ENCODE measurements at regions not wholly inside any gene's neighbourhood (a gene's known extent, or its start where the extent isn't known, plus 50 kb on each side); places are given as distances from the start of the nearest gene placed in this dataset.

DNA sequence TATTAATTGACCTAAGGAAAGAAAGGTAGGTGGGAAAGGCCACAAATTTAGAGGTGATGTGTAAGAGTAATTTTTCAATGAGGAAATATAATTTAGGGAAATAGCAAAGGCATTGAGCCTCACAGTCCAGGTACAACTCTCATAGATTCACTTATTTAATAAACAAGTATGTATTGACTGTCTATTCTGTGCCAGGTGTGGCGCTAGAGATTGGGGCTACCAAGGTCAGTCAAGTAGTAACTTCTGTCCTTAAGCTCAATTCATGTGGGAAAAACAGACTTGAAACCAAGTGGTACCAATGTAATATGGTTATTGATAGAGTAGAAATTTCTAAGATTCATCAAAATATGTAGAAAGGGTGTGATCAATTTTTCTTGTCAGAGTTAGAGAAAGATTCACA, 257.5 kb downstream of the C4orf33 start:
- Histone ChIP-seq H3K4me1 (ENCODE audit: control insufficient read depth, insufficient read depth, low read length) (no peaks in the 10 kb centered on the region), H2BK120ac (ENCODE audit: low read depth, low read length) (no peak overlapping the region), H3K9me1 (ENCODE audit: insufficient read depth, low read length) (no peaks in the 10 kb centered on the region), H3K9ac (ENCODE audit: low read depth, low read length) (no peak overlapping the region), H3K23ac (ENCODE audit: low read depth, low read length) (no peak overlapping the region), H2AK5ac (ENCODE audit: low read depth, low read length) (no peak overlapping the region), H2BK5ac (ENCODE audit: low read depth, low read length, poor library complexity, severe bottlenecking) (no peak overlapping the region), H3K4ac (ENCODE audit: low read depth, low read length) (no peak overlapping the region), H3K56ac (ENCODE audit: extremely low read depth, insufficient read depth, low read length) (no peak overlapping the region), H3K18ac (ENCODE audit: low read depth, low read length) (no peak overlapping the region), H3K4me3 (ENCODE audit: insufficient read depth, low read depth, low read length) (no peak overlapping the region), H4K8ac (ENCODE audit: low read depth in 2 of 2, low read length in 2 of 2) (no peak overlapping the region), H4K5ac (ENCODE audit: low read depth, low read length) (no peak overlapping the region), H3K36me3 (ENCODE audit: control insufficient read depth, insufficient read depth, low read length) (no peaks in the 10 kb centered on the region), H3K14ac (replicated peaks; ENCODE audit: low read depth, low read length) (no peak overlapping the region), H4K91ac (ENCODE audit: insufficient read depth, low read depth, low read length) (no peak overlapping the region), H3K4me2 (ENCODE audit: low read depth, low read length) (no peak overlapping the region), H3K27me3 (ENCODE audit: control insufficient read depth, insufficient read depth, low read length) (peaks cover 5% of the 10 kb centered on the region; the same call in 1 of the 2 replicates), H4K20me1 (ENCODE audit: insufficient read depth, low read length) (no peaks in the 10 kb centered on the region), H2AFZ (replicated peaks; ENCODE audit: low read length, poor library complexity) (no peak overlapping the region), H3K27ac (ENCODE audit: insufficient read depth, low read length) (no peak overlapping the region), H3K79me1 (ENCODE audit: low read depth in 1 of 2, low read length in 2 of 2) (no peaks in the 10 kb centered on the region), H3K9me3 (ENCODE audit: control insufficient read depth, insufficient read depth, low read length) (no peaks in the 10 kb centered on the region), H2BK20ac (ENCODE audit: low read depth, low read length) (no peak overlapping the region), H2BK15ac (ENCODE audit: low read depth, low read length) (no peak overlapping the region), H2AK9ac (replicated peaks; ENCODE audit: low read depth, low read length, poor library complexity) (no peak overlapping the region)
- no peak for DNase-seq
- BruUV-seq (replicated peaks): no TSS peak
- in situ Hi-C loops (cut with MboI; ENCODE audit: low sequenced_read_pairs) (no loop called here), dilution Hi-C loops (cut with HindIII; ENCODE audit: low sequenced_read_pairs, unreplicated experiment) (no loop called here), intact Hi-C loops (cut with micrococcal nuclease) (no loop called here)
- ChIA-PET CTCF (interaction anchor here (1.6 kb wide), 1 partner anchor 9 kb away, joined by 5 read pairs; no protein-coding TSS in a partner anchor), POLR2A (ENCODE audit: unreplicated experiment) (no interaction called here)
- no peak for ATAC-seq (ENCODE audit: low read depth)
- WGBS, 2 experiments (ENCODE audit: extremely low coverage in 2 of 2, insufficient read length in 1 of 2): no CpG with 5 or more reads among the region's 1 CpG
- TF ChIP-seq POLR2A (IDR thresholded peaks at IDR 0.05; ENCODE audit: low read depth, low read length): no peak
- no peak for TF ChIP-seq MXI1 (IDR thresholded peaks at IDR 0.05; ENCODE audit: borderline replicate concordance, low read depth, low read length)
- TF ChIP-seq RCOR1 (IDR thresholded peaks at IDR 0.05; ENCODE audit: insufficient replicate concordance, low read length): no peak
- TF ChIP-seq, protein P1, sequence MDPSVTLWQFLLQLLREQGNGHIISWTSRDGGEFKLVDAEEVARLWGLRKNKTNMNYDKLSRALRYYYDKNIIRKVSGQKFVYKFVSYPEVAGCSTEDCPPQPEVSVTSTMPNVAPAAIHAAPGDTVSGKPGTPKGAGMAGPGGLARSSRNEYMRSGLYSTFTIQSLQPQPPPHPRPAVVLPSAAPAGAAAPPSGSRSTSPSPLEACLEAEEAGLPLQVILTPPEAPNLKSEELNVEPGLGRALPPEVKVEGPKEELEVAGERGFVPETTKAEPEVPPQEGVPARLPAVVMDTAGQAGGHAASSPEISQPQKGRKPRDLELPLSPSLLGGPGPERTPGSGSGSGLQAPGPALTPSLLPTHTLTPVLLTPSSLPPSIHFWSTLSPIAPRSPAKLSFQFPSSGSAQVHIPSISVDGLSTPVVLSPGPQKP (IDR thresholded peaks at IDR 0.05; ENCODE audit: borderline replicate concordance, low read depth, low read length): no peak
- no peak for TF ChIP-seq MAFK (IDR thresholded peaks at IDR 0.05; ENCODE audit: low read depth, low read length)
- TF ChIP-seq RAD21 (IDR thresholded peaks at IDR 0.05; ENCODE audit: low read length): no peak
- TF ChIP-seq CHD1 (IDR thresholded peaks at IDR 0.05; ENCODE audit: low read depth, low read length): no peak
- TF ChIP-seq CEBPB (IDR thresholded peaks at IDR 0.05; ENCODE audit: low read depth, low read length): no peak
- TF ChIP-seq NFE2L2 (IDR thresholded peaks at IDR 0.05; ENCODE audit: low read depth, low read length): no peak
- TF ChIP-seq FOS (IDR thresholded peaks at IDR 0.05; ENCODE audit: low read depth, low read length): no peak
- TF ChIP-seq, protein P2, sequence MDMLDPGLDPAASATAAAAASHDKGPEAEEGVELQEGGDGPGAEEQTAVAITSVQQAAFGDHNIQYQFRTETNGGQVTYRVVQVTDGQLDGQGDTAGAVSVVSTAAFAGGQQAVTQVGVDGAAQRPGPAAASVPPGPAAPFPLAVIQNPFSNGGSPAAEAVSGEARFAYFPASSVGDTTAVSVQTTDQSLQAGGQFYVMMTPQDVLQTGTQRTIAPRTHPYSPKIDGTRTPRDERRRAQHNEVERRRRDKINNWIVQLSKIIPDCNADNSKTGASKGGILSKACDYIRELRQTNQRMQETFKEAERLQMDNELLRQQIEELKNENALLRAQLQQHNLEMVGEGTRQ (IDR thresholded peaks at IDR 0.05; ENCODE audit: low read depth, low read length): no peak
- no peak for TF ChIP-seq CTCF (conservative IDR thresholded peaks at IDR 0.05; ENCODE audit: low read depth, low read length)
- TF ChIP-seq MAZ (IDR thresholded peaks at IDR 0.05; ENCODE audit: borderline replicate concordance, low read depth, low read length): no peak
- TF ChIP-seq SMC3 (IDR thresholded peaks at IDR 0.05; ENCODE audit: low read depth, low read length): no peak
- TF ChIP-seq BHLHE40 (IDR thresholded peaks at IDR 0.05; ENCODE audit: low read depth, low read length): no peak
- no peak for TF ChIP-seq RFX5 (IDR thresholded peaks at IDR 0.05; ENCODE audit: low read depth, low read length)

Data from IMR-90 (cell line).